ENCODE measurements at regions not wholly inside any gene's neighbourhood (a gene's known extent, or its start where the extent isn't known, plus 50 kb on each side); places are given as distances from the start of the nearest gene placed in this dataset.

GRCh38 chr10:42939685-42940366 lies 137.0 kb upstream of the RET start:
- Histone ChIP-seq H4K5ac (ENCODE audit: low read depth, low read length) (no peak overlapping the region), H4K8ac (ENCODE audit: low read depth in 2 of 2, low read length in 2 of 2) (no peak overlapping the region), H3K4ac (ENCODE audit: low read depth, low read length) (no peak overlapping the region), H2BK20ac (ENCODE audit: low read depth, low read length) (no peak overlapping the region), H3K9me1 (ENCODE audit: insufficient read depth, low read length) (peaks cover 2% of the 10 kb centered on the region; the same call in 1 of the 2 replicates), H2AFZ (replicated peaks; ENCODE audit: low read length, poor library complexity) (peak overlapping the region; percentile 32), H3K23ac (ENCODE audit: low read depth, low read length) (no peak overlapping the region), H2AK5ac (ENCODE audit: low read depth, low read length) (no peak overlapping the region), H3K4me3 (ENCODE audit: insufficient read depth, low read depth, low read length) (no peak overlapping the region), H3K9me3 (ENCODE audit: control insufficient read depth, insufficient read depth, low read length) (no peaks in the 10 kb centered on the region), H3K36me3 (ENCODE audit: control insufficient read depth, insufficient read depth, low read length) (no peaks in the 10 kb centered on the region), H3K79me1 (ENCODE audit: low read depth in 1 of 2, low read length in 2 of 2) (no peaks in the 10 kb centered on the region), H2BK120ac (ENCODE audit: low read depth, low read length) (no peak overlapping the region), H3K56ac (ENCODE audit: extremely low read depth, insufficient read depth, low read length) (no peak overlapping the region), H3K4me1 (ENCODE audit: control insufficient read depth, insufficient read depth, low read length) (no peaks in the 10 kb centered on the region), H3K18ac (ENCODE audit: low read depth, low read length) (no peak overlapping the region), H4K91ac (ENCODE audit: insufficient read depth, low read depth, low read length) (no peak overlapping the region), H4K20me1 (ENCODE audit: insufficient read depth, low read length) (no peaks in the 10 kb centered on the region), H3K4me2 (ENCODE audit: low read depth, low read length) (no peak overlapping the region), H2BK15ac (ENCODE audit: low read depth, low read length) (no peak overlapping the region), H2AK9ac (replicated peaks; ENCODE audit: low read depth, low read length, poor library complexity) (peak overlapping the region; percentile 24), H3K27me3 (ENCODE audit: control insufficient read depth, insufficient read depth, low read length) (no peaks in the 10 kb centered on the region; the same call in 1 of the 2 replicates), H2BK5ac (ENCODE audit: low read depth, low read length, poor library complexity, severe bottlenecking) (no peak overlapping the region), H3K14ac (replicated peaks; ENCODE audit: low read depth, low read length) (no peak overlapping the region), H3K9ac (ENCODE audit: low read depth, low read length) (no peak overlapping the region), H3K27ac (ENCODE audit: insufficient read depth, low read length) (no peak overlapping the region)
- in situ Hi-C loops (cut with MboI; ENCODE audit: low sequenced_read_pairs), result no loop called here
- intact Hi-C loops (cut with micrococcal nuclease), result no loop called here
- CTCF ChIA-PET, result no interaction called here
- BruUV-seq (replicated peaks), result no TSS peak
- dilution Hi-C loops (cut with HindIII; ENCODE audit: low sequenced_read_pairs, unreplicated experiment), result no loop called here
- TF ChIP-seq BHLHE40 (IDR thresholded peaks at IDR 0.05; ENCODE audit: low read depth, low read length) (no peak), RFX5 (IDR thresholded peaks at IDR 0.05; ENCODE audit: low read depth, low read length) (no peak), MAZ (IDR thresholded peaks at IDR 0.05; ENCODE audit: borderline replicate concordance, low read depth, low read length) (no peak), NFE2L2 (IDR thresholded peaks at IDR 0.05; ENCODE audit: low read depth, low read length) (no peak), RAD21 (IDR thresholded peaks at IDR 0.05; ENCODE audit: low read length) (no peak), USF2 (IDR thresholded peaks at IDR 0.05; ENCODE audit: low read depth, low read length) (no peak), CHD1 (IDR thresholded peaks at IDR 0.05; ENCODE audit: low read depth, low read length) (no peak), CTCF (conservative IDR thresholded peaks at IDR 0.05; ENCODE audit: low read depth, low read length) (no peak), POLR2A (IDR thresholded peaks at IDR 0.05; ENCODE audit: low read depth, low read length) (no peak), RCOR1 (IDR thresholded peaks at IDR 0.05; ENCODE audit: insufficient replicate concordance, low read length) (no peak), CEBPB (IDR thresholded peaks at IDR 0.05; ENCODE audit: low read depth, low read length) (no peak), MAFK (IDR thresholded peaks at IDR 0.05; ENCODE audit: low read depth, low read length) (no peak), SMC3 (IDR thresholded peaks at IDR 0.05; ENCODE audit: low read depth, low read length) (no peak), MXI1 (IDR thresholded peaks at IDR 0.05; ENCODE audit: borderline replicate concordance, low read depth, low read length) (no peak), FOS (IDR thresholded peaks at IDR 0.05; ENCODE audit: low read depth, low read length) (no peak)
- TF ChIP-seq, protein P1, sequence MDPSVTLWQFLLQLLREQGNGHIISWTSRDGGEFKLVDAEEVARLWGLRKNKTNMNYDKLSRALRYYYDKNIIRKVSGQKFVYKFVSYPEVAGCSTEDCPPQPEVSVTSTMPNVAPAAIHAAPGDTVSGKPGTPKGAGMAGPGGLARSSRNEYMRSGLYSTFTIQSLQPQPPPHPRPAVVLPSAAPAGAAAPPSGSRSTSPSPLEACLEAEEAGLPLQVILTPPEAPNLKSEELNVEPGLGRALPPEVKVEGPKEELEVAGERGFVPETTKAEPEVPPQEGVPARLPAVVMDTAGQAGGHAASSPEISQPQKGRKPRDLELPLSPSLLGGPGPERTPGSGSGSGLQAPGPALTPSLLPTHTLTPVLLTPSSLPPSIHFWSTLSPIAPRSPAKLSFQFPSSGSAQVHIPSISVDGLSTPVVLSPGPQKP (IDR thresholded peaks at IDR 0.05; ENCODE audit: borderline replicate concordance, low read depth, low read length), result no peak
- no peak for DNase-seq
- POLR2A ChIA-PET (ENCODE audit: unreplicated experiment), result no interaction called here
- WGBS, 2 experiments (ENCODE audit: extremely low coverage in 2 of 2, insufficient read length in 1 of 2), result 43% methylated on average over 5 of the region's 15 CpGs; no CpG with 5 or more reads in 1 of the 2 experiments
- ATAC-seq (ENCODE audit: low read depth), result no peak

Measured in IMR-90 (cell line).